ENCODE measurements at regions not wholly inside any gene's neighbourhood (a gene's known extent, or its start where the extent isn't known, plus 50 kb on each side); places are given as distances from the start of the nearest gene placed in this dataset.

DNA sequence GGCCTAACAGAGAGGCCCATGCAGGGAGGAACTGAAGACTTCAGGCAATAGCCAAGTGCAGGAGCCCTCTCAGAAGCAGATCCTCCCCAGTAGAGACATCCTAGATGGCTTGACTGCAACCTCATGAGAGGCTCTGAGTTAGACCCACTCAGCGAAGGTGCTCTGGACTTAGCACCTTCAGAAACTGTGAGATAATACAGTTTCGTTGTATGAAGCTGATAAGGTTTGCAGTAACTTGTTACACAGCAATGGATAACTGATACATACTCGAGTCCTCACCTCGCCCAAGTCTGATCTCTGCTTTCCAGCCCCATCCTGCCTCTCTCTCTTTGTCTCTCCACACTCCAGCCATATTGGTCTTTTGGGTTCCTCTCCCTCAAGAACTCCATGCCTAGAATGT lies 136.4 kb upstream of the EEPD1 start:
- DNase-seq (ENCODE audit: low read depth) = no peak
- TF ChIP-seq, protein P1, sequence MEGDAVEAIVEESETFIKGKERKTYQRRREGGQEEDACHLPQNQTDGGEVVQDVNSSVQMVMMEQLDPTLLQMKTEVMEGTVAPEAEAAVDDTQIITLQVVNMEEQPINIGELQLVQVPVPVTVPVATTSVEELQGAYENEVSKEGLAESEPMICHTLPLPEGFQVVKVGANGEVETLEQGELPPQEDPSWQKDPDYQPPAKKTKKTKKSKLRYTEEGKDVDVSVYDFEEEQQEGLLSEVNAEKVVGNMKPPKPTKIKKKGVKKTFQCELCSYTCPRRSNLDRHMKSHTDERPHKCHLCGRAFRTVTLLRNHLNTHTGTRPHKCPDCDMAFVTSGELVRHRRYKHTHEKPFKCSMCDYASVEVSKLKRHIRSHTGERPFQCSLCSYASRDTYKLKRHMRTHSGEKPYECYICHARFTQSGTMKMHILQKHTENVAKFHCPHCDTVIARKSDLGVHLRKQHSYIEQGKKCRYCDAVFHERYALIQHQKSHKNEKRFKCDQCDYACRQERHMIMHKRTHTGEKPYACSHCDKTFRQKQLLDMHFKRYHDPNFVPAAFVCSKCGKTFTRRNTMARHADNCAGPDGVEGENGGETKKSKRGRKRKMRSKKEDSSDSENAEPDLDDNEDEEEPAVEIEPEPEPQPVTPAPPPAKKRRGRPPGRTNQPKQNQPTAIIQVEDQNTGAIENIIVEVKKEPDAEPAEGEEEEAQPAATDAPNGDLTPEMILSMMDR (conservative IDR thresholded peaks at IDR 0.05; ENCODE audit: low read depth, low read length) = no peak
- no peak overlapping the region for H3K4me3 ChIP-seq (ENCODE audit: low read depth, low read length)

- no peak overlapping the region for H3K4me3 ChIP-seq (ENCODE audit: low read depth, low read length)
- DNase-seq (ENCODE audit: low read depth) = no peak
- TF ChIP-seq, protein P1 (conservative IDR thresholded peaks at IDR 0.05; ENCODE audit: low read depth, low read length) = no peak
These were observed 135.9 kb upstream of the EEPD1 start for GRCh38 chr7:36017111-36017510.

GRCh38 chr7:36018816-36019484 lies 134.1 kb upstream of the EEPD1 start:
- DNase-seq (ENCODE audit: low read depth) = no peak
- TF ChIP-seq, protein P1 (conservative IDR thresholded peaks at IDR 0.05; ENCODE audit: low read depth, low read length) = no peak
- no peak overlapping the region for H3K4me3 ChIP-seq (ENCODE audit: low read depth, low read length)

DNA sequence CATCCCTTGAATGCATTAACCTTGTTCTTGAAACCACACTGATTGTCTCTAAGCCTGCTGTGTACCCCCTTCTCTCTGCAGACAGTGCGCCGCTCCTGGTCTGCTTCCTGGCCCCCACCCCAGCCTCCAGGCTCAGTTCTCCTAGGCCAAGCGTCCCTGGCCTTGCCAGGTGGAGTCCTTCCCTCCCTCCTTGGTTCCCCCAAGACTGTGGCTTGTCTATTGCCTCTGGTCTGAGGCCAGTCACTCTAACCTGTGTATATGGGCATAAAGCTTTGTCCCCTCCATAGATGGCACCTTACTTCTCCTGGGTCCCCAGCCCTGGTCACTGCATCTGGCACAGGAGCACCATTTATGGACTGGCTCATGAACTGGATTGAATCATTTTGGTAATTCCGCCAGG lies 133.5 kb upstream of the EEPD1 start:
- TF ChIP-seq, protein P1 (conservative IDR thresholded peaks at IDR 0.05; ENCODE audit: low read depth, low read length) = no peak
- no peak for DNase-seq (ENCODE audit: low read depth)
- no peak overlapping the region for H3K4me3 ChIP-seq (ENCODE audit: low read depth, low read length)

GRCh38 chr7:36019980-36020379 lies 133.1 kb upstream of the EEPD1 start:
- no peak overlapping the region for H3K4me3 ChIP-seq (ENCODE audit: low read depth, low read length)
- no peak for DNase-seq (ENCODE audit: low read depth)

DNA sequence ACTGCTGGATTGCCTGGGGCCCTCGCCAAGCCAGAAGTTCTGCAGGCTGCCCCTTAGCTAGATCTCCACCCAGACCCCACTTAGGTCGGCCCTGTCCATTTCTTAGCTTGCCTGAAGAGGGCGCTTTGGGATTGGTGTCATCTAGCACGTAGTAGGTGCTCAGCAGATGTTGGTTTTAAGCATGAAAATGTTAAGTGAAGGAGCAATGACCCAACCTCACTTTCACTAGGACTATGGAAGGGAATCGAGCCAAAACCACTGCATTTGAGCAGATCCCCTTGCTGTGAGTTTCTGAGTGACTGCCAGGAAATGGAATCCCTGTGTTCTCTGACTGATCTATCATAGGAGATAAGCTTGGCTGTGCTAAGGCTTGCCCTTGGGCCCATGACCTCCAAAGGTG lies 131.7 kb upstream of the EEPD1 start:
- TF ChIP-seq, protein P1 (conservative IDR thresholded peaks at IDR 0.05; ENCODE audit: low read depth, low read length) = peak; percentile 57
- no peak overlapping the region for H3K4me3 ChIP-seq (ENCODE audit: low read depth, low read length)
- no peak for DNase-seq (ENCODE audit: low read depth)

More at GRCh38 chr7:36019980-36020379, 133.1 kb upstream of the EEPD1 start:
- TF ChIP-seq, protein P1 (conservative IDR thresholded peaks at IDR 0.05; ENCODE audit: low read depth, low read length) = no peak

- TF ChIP-seq, protein P1 (conservative IDR thresholded peaks at IDR 0.05; ENCODE audit: low read depth, low read length) = no peak
- no peak for DNase-seq (ENCODE audit: low read depth)
- no peak overlapping the region for H3K4me3 ChIP-seq (ENCODE audit: low read depth, low read length)
These were observed 131.0 kb upstream of the EEPD1 start for GRCh38 chr7:36021917-36022550.
